ENCODE measurements at regions not wholly inside any gene's neighbourhood (a gene's known extent, or its start where the extent isn't known, plus 50 kb on each side); places are given as distances from the start of the nearest gene placed in this dataset.

DNA sequence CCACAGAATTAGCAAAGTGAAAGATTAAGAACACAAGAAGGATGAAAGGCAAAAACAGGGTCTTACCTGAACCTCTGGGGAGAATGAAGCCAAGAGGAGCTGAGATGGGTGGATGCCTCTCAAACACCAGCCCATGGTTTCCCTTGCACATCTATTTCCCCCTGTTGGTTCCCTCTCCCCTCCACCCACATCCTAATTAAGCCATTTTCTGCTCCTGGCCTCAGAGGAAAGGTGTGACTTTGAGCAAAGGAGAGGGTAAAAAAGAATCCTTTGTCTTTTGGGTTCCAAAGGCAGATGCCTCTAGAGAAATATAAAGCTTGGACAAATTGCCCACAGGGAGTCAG is 214.9 kb downstream of the RAP2A start:
- Histone ChIP-seq H3K4me1 (ENCODE audit: control insufficient read depth in 5 of 5, insufficient read depth in 5 of 5, low read length in 5 of 5) (no peaks in the 10 kb centered on the region), H3K4me3 (ENCODE audit: low read depth in 1 of 5, low read length in 5 of 5) (no peak overlapping the region), H3K9ac (ENCODE audit: low read length in 5 of 5) (no peak overlapping the region), H3K36me3 (ENCODE audit: control insufficient read depth in 5 of 5, insufficient read depth in 5 of 5, low read length in 5 of 5) (no peaks in the 10 kb centered on the region), H3K27ac (ENCODE audit: low read depth, low read length) (no peak overlapping the region), H3K27me3 (ENCODE audit: control insufficient read depth in 5 of 5, insufficient read depth in 4 of 5, low read length in 5 of 5) (no peaks in the 10 kb centered on the region), H3K9me3 (ENCODE audit: control insufficient read depth in 5 of 5, low read length in 5 of 5) (no peaks in the 10 kb centered on the region)

GRCh38 chr13:97653443-97654140 is 219.6 kb downstream of the RAP2A start:
- Histone ChIP-seq H3K4me3 (ENCODE audit: low read depth in 1 of 5, low read length in 5 of 5) (no peak overlapping the region), H3K27me3 (ENCODE audit: control insufficient read depth in 5 of 5, insufficient read depth in 4 of 5, low read length in 5 of 5) (no peaks in the 10 kb centered on the region), H3K9ac (ENCODE audit: low read length in 5 of 5) (no peak overlapping the region), H3K36me3 (ENCODE audit: control insufficient read depth in 5 of 5, insufficient read depth in 5 of 5, low read length in 5 of 5) (no peaks in the 10 kb centered on the region), H3K9me3 (ENCODE audit: control insufficient read depth in 5 of 5, low read length in 5 of 5) (no peaks in the 10 kb centered on the region), H3K4me1 (ENCODE audit: control insufficient read depth in 5 of 5, insufficient read depth in 5 of 5, low read length in 5 of 5) (peaks cover 0 to 9% (median 0%) of the 10 kb centered on the region in 5 donors), H3K27ac (ENCODE audit: low read depth, low read length) (no peak overlapping the region)

- peaks cover 0 to 12% (median 0%) of the 10 kb centered on the region in 5 donors for H3K4me1 ChIP-seq (ENCODE audit: control insufficient read depth in 5 of 5, insufficient read depth in 5 of 5, low read length in 5 of 5)
- H3K9me3 ChIP-seq (ENCODE audit: control insufficient read depth in 5 of 5, low read length in 5 of 5) = no peaks in the 10 kb centered on the region
- no peaks in the 10 kb centered on the region for H3K27me3 ChIP-seq (ENCODE audit: control insufficient read depth in 5 of 5, insufficient read depth in 4 of 5, low read length in 5 of 5)
- no peak overlapping the region for H3K27ac ChIP-seq (ENCODE audit: low read depth, low read length)
- H3K4me3 ChIP-seq (ENCODE audit: low read depth in 1 of 5, low read length in 5 of 5) = no peak overlapping the region
- H3K36me3 ChIP-seq (ENCODE audit: control insufficient read depth in 5 of 5, insufficient read depth in 5 of 5, low read length in 5 of 5) = no peaks in the 10 kb centered on the region
- no peak overlapping the region for H3K9ac ChIP-seq (ENCODE audit: low read length in 5 of 5)
Observed at GRCh38 chr13:97654236-97654635, 220.3 kb downstream of the RAP2A start.

GRCh38 chr13:97658556-97658955 is 224.6 kb downstream of the RAP2A start:
- Histone ChIP-seq H3K4me1 (ENCODE audit: control insufficient read depth in 5 of 5, insufficient read depth in 5 of 5, low read length in 5 of 5) (peaks cover 0 to 28% (median 0%) of the 10 kb centered on the region in 5 donors), H3K27ac (ENCODE audit: low read depth, low read length) (no peak overlapping the region), H3K27me3 (ENCODE audit: control insufficient read depth in 5 of 5, insufficient read depth in 4 of 5, low read length in 5 of 5) (no peaks in the 10 kb centered on the region), H3K36me3 (ENCODE audit: control insufficient read depth in 5 of 5, insufficient read depth in 5 of 5, low read length in 5 of 5) (no peaks in the 10 kb centered on the region), H3K9ac (ENCODE audit: low read length in 5 of 5) (no peak overlapping the region), H3K4me3 (ENCODE audit: low read depth in 1 of 5, low read length in 5 of 5) (no peak overlapping the region), H3K9me3 (ENCODE audit: control insufficient read depth in 5 of 5, low read length in 5 of 5) (no peaks in the 10 kb centered on the region)

DNA sequence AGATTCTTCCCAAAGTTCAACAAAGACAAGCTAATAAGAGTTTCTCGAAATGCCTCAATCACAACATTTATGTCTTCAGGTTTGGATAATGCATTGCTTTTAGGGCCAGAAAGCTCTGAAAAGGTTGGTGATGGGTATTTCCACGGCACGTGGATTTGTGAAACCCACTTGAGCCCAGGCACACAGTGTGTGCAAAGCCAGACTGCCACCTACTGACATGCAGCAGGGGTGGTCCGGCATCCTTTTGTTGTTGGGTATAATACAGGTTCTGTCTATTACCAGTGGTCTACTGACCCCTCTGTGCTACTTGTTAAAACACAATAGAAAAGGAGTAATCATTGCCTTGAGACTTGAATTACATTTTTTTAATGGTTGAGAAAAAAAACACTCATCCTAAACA is 225.6 kb downstream of the RAP2A start:
- no peak overlapping the region for H3K4me3 ChIP-seq (ENCODE audit: low read depth in 1 of 5, low read length in 5 of 5)
- no peaks in the 10 kb centered on the region for H3K27me3 ChIP-seq (ENCODE audit: control insufficient read depth in 5 of 5, insufficient read depth in 4 of 5, low read length in 5 of 5)
- no peak overlapping the region for H3K9ac ChIP-seq (ENCODE audit: low read length in 5 of 5)
- H3K9me3 ChIP-seq (ENCODE audit: control insufficient read depth in 5 of 5, low read length in 5 of 5) = peaks cover 0 to 1% (median 0%) of the 10 kb centered on the region in 5 donors
- H3K4me1 ChIP-seq (ENCODE audit: control insufficient read depth in 5 of 5, insufficient read depth in 5 of 5, low read length in 5 of 5) = peaks cover 0 to 28% (median 0%) of the 10 kb centered on the region in 5 donors
- no peaks in the 10 kb centered on the region for H3K36me3 ChIP-seq (ENCODE audit: control insufficient read depth in 5 of 5, insufficient read depth in 5 of 5, low read length in 5 of 5)
- H3K27ac ChIP-seq (ENCODE audit: low read depth, low read length) = no peak overlapping the region

- Histone ChIP-seq H3K36me3 (ENCODE audit: control insufficient read depth in 5 of 5, insufficient read depth in 5 of 5, low read length in 5 of 5) (no peaks in the 10 kb centered on the region), H3K4me3 (ENCODE audit: low read depth in 1 of 5, low read length in 5 of 5) (no peak overlapping the region), H3K27me3 (ENCODE audit: control insufficient read depth in 5 of 5, insufficient read depth in 4 of 5, low read length in 5 of 5) (no peaks in the 10 kb centered on the region), H3K9me3 (ENCODE audit: control insufficient read depth in 5 of 5, low read length in 5 of 5) (peaks cover 0 to 6% (median 0%) of the 10 kb centered on the region in 5 donors), H3K27ac (ENCODE audit: low read depth, low read length) (no peak overlapping the region), H3K9ac (ENCODE audit: low read length in 5 of 5) (no peak overlapping the region), H3K4me1 (ENCODE audit: control insufficient read depth in 5 of 5, insufficient read depth in 5 of 5, low read length in 5 of 5) (peaks cover 0 to 28% (median 0%) of the 10 kb centered on the region in 5 donors)
Observed at GRCh38 chr13:97660594-97661260, 226.8 kb downstream of the RAP2A start.

- Histone ChIP-seq H3K27me3 (ENCODE audit: control insufficient read depth in 5 of 5, insufficient read depth in 4 of 5, low read length in 5 of 5) (no peaks in the 10 kb centered on the region), H3K9ac (ENCODE audit: low read length in 5 of 5) (no peak overlapping the region), H3K9me3 (ENCODE audit: control insufficient read depth in 5 of 5, low read length in 5 of 5) (no peaks in the 10 kb centered on the region), H3K27ac (ENCODE audit: low read depth, low read length) (no peak overlapping the region), H3K4me1 (ENCODE audit: control insufficient read depth in 5 of 5, insufficient read depth in 5 of 5, low read length in 5 of 5) (no peaks in the 10 kb centered on the region), H3K36me3 (ENCODE audit: control insufficient read depth in 5 of 5, insufficient read depth in 5 of 5, low read length in 5 of 5) (no peaks in the 10 kb centered on the region), H3K4me3 (ENCODE audit: low read depth in 1 of 5, low read length in 5 of 5) (no peak overlapping the region)
Observed at GRCh38 chr13:97686594-97686993, 252.6 kb downstream of the RAP2A start.

GRCh38 chr13:97692628-97693027 is 258.7 kb downstream of the RAP2A start:
- Histone ChIP-seq H3K27me3 (ENCODE audit: control insufficient read depth in 5 of 5, insufficient read depth in 4 of 5, low read length in 5 of 5) (peaks cover 0 to 3% (median 0%) of the 10 kb centered on the region in 5 donors), H3K4me3 (ENCODE audit: low read depth in 1 of 5, low read length in 5 of 5) (no peak overlapping the region), H3K27ac (ENCODE audit: low read depth, low read length) (no peak overlapping the region), H3K9ac (ENCODE audit: low read length in 5 of 5) (no peak overlapping the region), H3K9me3 (ENCODE audit: control insufficient read depth in 5 of 5, low read length in 5 of 5) (peaks cover 0 to 5% (median 0%) of the 10 kb centered on the region in 5 donors), H3K36me3 (ENCODE audit: control insufficient read depth in 5 of 5, insufficient read depth in 5 of 5, low read length in 5 of 5) (no peaks in the 10 kb centered on the region), H3K4me1 (ENCODE audit: control insufficient read depth in 5 of 5, insufficient read depth in 5 of 5, low read length in 5 of 5) (no peaks in the 10 kb centered on the region)

GRCh38 chr13:97695684-97696083 is 257.8 kb upstream of the IPO5 start:
- Histone ChIP-seq H3K9ac (ENCODE audit: low read length in 5 of 5) (no peak overlapping the region), H3K27ac (ENCODE audit: low read depth, low read length) (no peak overlapping the region), H3K36me3 (ENCODE audit: control insufficient read depth in 5 of 5, insufficient read depth in 5 of 5, low read length in 5 of 5) (no peaks in the 10 kb centered on the region), H3K27me3 (ENCODE audit: control insufficient read depth in 5 of 5, insufficient read depth in 4 of 5, low read length in 5 of 5) (peaks cover 0 to 3% (median 0%) of the 10 kb centered on the region in 5 donors), H3K9me3 (ENCODE audit: control insufficient read depth in 5 of 5, low read length in 5 of 5) (peaks cover 0 to 5% (median 0%) of the 10 kb centered on the region in 5 donors), H3K4me3 (ENCODE audit: low read depth in 1 of 5, low read length in 5 of 5) (no peak overlapping the region), H3K4me1 (ENCODE audit: control insufficient read depth in 5 of 5, insufficient read depth in 5 of 5, low read length in 5 of 5) (no peaks in the 10 kb centered on the region)

GRCh38 chr13:97696921-97697320 is 256.6 kb upstream of the IPO5 start:
- Histone ChIP-seq H3K36me3 (ENCODE audit: control insufficient read depth in 5 of 5, insufficient read depth in 5 of 5, low read length in 5 of 5) (no peaks in the 10 kb centered on the region), H3K4me1 (ENCODE audit: control insufficient read depth in 5 of 5, insufficient read depth in 5 of 5, low read length in 5 of 5) (no peaks in the 10 kb centered on the region), H3K4me3 (ENCODE audit: low read depth in 1 of 5, low read length in 5 of 5) (no peak overlapping the region), H3K27me3 (ENCODE audit: control insufficient read depth in 5 of 5, insufficient read depth in 4 of 5, low read length in 5 of 5) (peaks cover 0 to 3% (median 0%) of the 10 kb centered on the region in 5 donors), H3K9ac (ENCODE audit: low read length in 5 of 5) (no peak overlapping the region), H3K27ac (ENCODE audit: low read depth, low read length) (no peak overlapping the region), H3K9me3 (ENCODE audit: control insufficient read depth in 5 of 5, low read length in 5 of 5) (peaks cover 0 to 4% (median 0%) of the 10 kb centered on the region in 5 donors)
